HCT116 (cell line): ENCODE measurements at regions not wholly inside any gene's neighbourhood (a gene's known extent, or its start where the extent isn't known, plus 50 kb on each side); places are given as distances from the start of the nearest gene placed in this dataset.

Experiments
- CTCF ChIP-seq, 3 experiments: fragments of 200-600 bp in 1 of 3; sonication (generic) in 1 of 3; IDR thresholded peaks in 2 of 3; conservative IDR thresholded peaks in 1 of 3; 2 replicates each; pipeline ENCODE4 v1.5.1; 2012 to 2017; ENCODE audit warnings: low read depth in 2 of 3, low read length in 2 of 3, antibody characterized with exemption in 1 of 3, borderline replicate concordance in 1 of 3, control low read depth in 1 of 3, mild to moderate bottlenecking in 1 of 3, mixed read lengths in 1 of 3, mixed run types in 1 of 3, moderate library complexity in 1 of 3; ENCODE audit not compliant: insufficient read depth in 1 of 3
- EZH2 ChIP-seq: fragments of 200-600 bp; sonication (generic); IDR thresholded peaks from 2 replicates; pipeline ENCODE4 v1.6.1; 2017; ENCODE audit warnings: antibody characterized with exemption, mixed run types
- EZH2phosphoT487 ChIP-seq: fragments of 200-600 bp; IDR thresholded peaks from 2 replicates; pipeline ENCODE4 v1.6.1; 2018; ENCODE audit warnings: antibody characterized with exemption, borderline replicate concordance
- POLR2A ChIP-seq: IDR thresholded peaks from 2 replicates; pipeline ENCODE4 v1.7.0; 2011; ENCODE audit warnings: borderline replicate concordance; ENCODE audit not compliant: insufficient read depth, insufficient read length; ENCODE audit errors: extremely low read depth
- POLR2AphosphoS5 ChIP-seq: IDR thresholded peaks from 2 replicates; pipeline ENCODE4 v1.6.1; 2011; ENCODE audit warnings: mild to moderate bottlenecking, low read depth, low read length, moderate library complexity

DNA sequence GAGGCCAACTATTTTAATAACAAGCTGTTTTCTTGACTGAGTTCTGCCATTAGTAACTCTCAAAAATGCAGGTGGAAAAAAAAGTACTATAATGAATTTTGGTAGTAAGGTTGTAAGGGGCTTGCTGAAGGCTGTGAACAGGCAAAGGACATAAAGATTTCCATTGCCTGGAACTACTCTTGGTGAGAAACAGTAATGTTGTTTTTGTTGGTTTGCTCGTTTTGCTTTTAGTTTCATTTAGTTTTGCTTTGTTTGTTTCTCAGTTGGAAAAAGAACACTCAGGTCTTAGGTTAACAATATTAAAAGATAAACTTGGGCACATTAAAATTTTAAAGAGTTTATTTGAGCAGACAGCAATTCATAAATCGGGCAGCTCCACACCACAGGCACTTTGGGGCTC, 824.5 kb upstream of the HTR2C start:
- TF ChIP-seq CTCF (IDR thresholded peaks at IDR 0.05 in 2 of 3, conservative IDR thresholded peaks at IDR 0.05 in 1 of 3; ENCODE audit: borderline replicate concordance in 1 of 3, insufficient read depth in 1 of 3, low read depth in 2 of 3, low read length in 2 of 3) = no peak
- no peak for TF ChIP-seq POLR2A
- no peak for TF ChIP-seq EZH2phosphoT487
- no peak for TF ChIP-seq EZH2
- no peak for TF ChIP-seq POLR2AphosphoS5
